Keratinocyte (primary cell): ENCODE measurements at regions not wholly inside any gene's neighbourhood (a gene's known extent, or its start where the extent isn't known, plus 50 kb on each side); places are given as distances from the start of the nearest gene placed in this dataset.

Source experiments
- DNase-seq: peaks from one replicate; pipeline ENCODE4 v3.0.0-alpha.2; 2011; ENCODE audit warnings: low read depth, missing footprints, low spot score
- FAIRE-seq: peaks from 2 replicates; lab custom pipeline; 2011; peaks lifted over from hg19 to GRCh38; lab: Jason Lieb, UNC
- H2AFZ ChIP-seq: 2 replicates; pipeline ENCODE4 v1.6.0; 2012; ENCODE audit warnings: low read length, control low read depth, inconsistent platforms; ENCODE audit not compliant: control insufficient read depth
- H3K27ac ChIP-seq: 2 replicates; pipeline ENCODE4 v1.5.1; 2011; ENCODE audit warnings: low read length; ENCODE audit not compliant: control insufficient read depth, insufficient read depth
- H3K27me3 ChIP-seq: 3 replicates; pipeline ENCODE4 v1.6.0; 2011; ENCODE audit warnings: low read length; ENCODE audit not compliant: control insufficient read depth, insufficient read depth; ENCODE audit errors: extremely low read depth
- H3K36me3 ChIP-seq, 2 experiments: 2 replicates in 1 of 2; 3 replicates in 1 of 2; pipeline ENCODE4 v1.5.1; 2011; ENCODE audit warnings: low read length in 2 of 2, mild to moderate bottlenecking in 1 of 2; ENCODE audit not compliant: control insufficient read depth in 2 of 2, insufficient read depth in 2 of 2; ENCODE audit errors: extremely low read depth in 1 of 2
- H3K4me1 ChIP-seq: 3 replicates; pipeline ENCODE4 v1.5.1; 2011; ENCODE audit warnings: low read length; ENCODE audit not compliant: control insufficient read depth, insufficient read depth; ENCODE audit errors: extremely low read depth
- H3K4me2 ChIP-seq: 3 replicates; pipeline ENCODE4 v1.6.0; 2011; ENCODE audit warnings: low read depth, low read length; ENCODE audit not compliant: control insufficient read depth, insufficient read depth; ENCODE audit errors: extremely low read depth
- H3K4me3 ChIP-seq, 3 experiments: fragments of 200-600 bp in 1 of 3; sonication (generic) in 1 of 3; 2 replicates in 2 of 3; 3 replicates in 1 of 3; pipeline ENCODE4 v1.5.1; 2011 to 2016; ENCODE audit warnings: low read length in 3 of 3, mild to moderate bottlenecking in 3 of 3, control low read depth in 2 of 3, inconsistent platforms in 1 of 3, low read depth in 1 of 3, mixed read lengths in 1 of 3, mixed run types in 1 of 3, moderate library complexity in 1 of 3; ENCODE audit not compliant: control insufficient read depth in 2 of 3, insufficient read depth in 2 of 3; ENCODE audit errors: extremely low read depth in 1 of 3
- H3K79me2 ChIP-seq: 2 replicates; pipeline ENCODE4 v1.6.0; 2012; ENCODE audit warnings: low read length; ENCODE audit not compliant: control insufficient read depth, insufficient read depth
- H3K9ac ChIP-seq: 3 replicates; pipeline ENCODE4 v1.6.0; 2011; ENCODE audit warnings: low read length; ENCODE audit not compliant: control insufficient read depth, insufficient read depth; ENCODE audit errors: extremely low read depth
- H3K9me1 ChIP-seq: 3 replicates; pipeline ENCODE4 v1.6.0; 2011; ENCODE audit warnings: low read length; ENCODE audit not compliant: control insufficient read depth, insufficient read depth; ENCODE audit errors: extremely low read depth
- H3K9me3 ChIP-seq: 2 replicates; pipeline ENCODE4 v1.5.1; 2012; ENCODE audit warnings: low read depth, low read length; ENCODE audit not compliant: control insufficient read depth
- H4K20me1 ChIP-seq: 3 replicates; pipeline ENCODE4 v1.6.0; 2011; ENCODE audit warnings: low read length; ENCODE audit not compliant: control insufficient read depth, insufficient read depth; ENCODE audit errors: extremely low read depth
- EZH2 ChIP-seq: IDR thresholded peaks from one replicate; pipeline ENCODE4 v1.6.1; 2012; ENCODE audit warnings: inconsistent platforms, mild to moderate bottlenecking, low read length, moderate library complexity
- dilution Hi-C: fragments of 300-500 bp; cut with MboI; formaldehyde crosslinking; loops from one replicate; pipeline ENCODE4 v1.7.0; 2020; ENCODE audit warnings: low sequenced_read_pairs; ENCODE audit not compliant: extremely low pct_ligation_motif_present
- TF ChIP-seq, protein P1 (sequence below), 3 experiments: IDR thresholded peaks in 1 of 3; conservative IDR thresholded peaks in 1 of 3; optimal IDR thresholded peaks in 1 of 3; 2 replicates in 2 of 3; 3 replicates in 1 of 3; pipeline versions ENCODE3 to v1.5.1; 2011; ENCODE audit warnings: low read length in 3 of 3, mild to moderate bottlenecking in 3 of 3, moderate library complexity in 2 of 3, control low read depth in 1 of 3, inconsistent platforms in 1 of 3; ENCODE audit not compliant: insufficient read depth in 2 of 3; ENCODE audit errors: extremely low read depth in 1 of 3

DNA sequence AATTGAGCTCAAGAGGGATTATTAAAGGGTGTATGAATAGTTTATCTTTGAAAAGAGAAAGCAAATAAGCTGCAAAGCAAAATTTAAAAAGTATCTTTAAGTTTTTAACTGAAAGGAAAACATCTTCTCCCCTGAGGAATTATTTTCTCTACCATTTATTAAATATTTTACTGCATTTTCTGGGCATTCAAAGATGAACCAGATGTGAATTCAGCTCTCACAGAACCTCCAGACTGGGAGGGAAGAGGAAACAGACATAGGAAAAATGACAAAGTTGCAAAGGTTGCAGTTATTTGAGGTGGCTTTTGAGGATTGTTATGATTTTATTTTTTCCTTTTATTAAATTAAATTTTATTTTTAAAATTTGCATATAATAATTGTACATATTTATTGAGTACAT lies 122.7 kb upstream of the SESN3 start:
- no peaks in the 10 kb centered on the region for H3K36me3 ChIP-seq
- H3K27me3 ChIP-seq, result no peaks in the 10 kb centered on the region
- FAIRE-seq, result no peak
- no peak overlapping the region for H2AFZ ChIP-seq
- H3K27ac ChIP-seq, result no peak overlapping the region
- no peaks in the 10 kb centered on the region for H3K79me2 ChIP-seq
- DNase-seq, result no peak
- H3K4me3 ChIP-seq, result no peak overlapping the region
- no peaks in the 10 kb centered on the region for H3K4me1 ChIP-seq
- dilution Hi-C loops, result no loop called here
- H4K20me1 ChIP-seq, result no peaks in the 10 kb centered on the region
- no peak overlapping the region for H3K9ac ChIP-seq
- TF ChIP-seq, protein P1, sequence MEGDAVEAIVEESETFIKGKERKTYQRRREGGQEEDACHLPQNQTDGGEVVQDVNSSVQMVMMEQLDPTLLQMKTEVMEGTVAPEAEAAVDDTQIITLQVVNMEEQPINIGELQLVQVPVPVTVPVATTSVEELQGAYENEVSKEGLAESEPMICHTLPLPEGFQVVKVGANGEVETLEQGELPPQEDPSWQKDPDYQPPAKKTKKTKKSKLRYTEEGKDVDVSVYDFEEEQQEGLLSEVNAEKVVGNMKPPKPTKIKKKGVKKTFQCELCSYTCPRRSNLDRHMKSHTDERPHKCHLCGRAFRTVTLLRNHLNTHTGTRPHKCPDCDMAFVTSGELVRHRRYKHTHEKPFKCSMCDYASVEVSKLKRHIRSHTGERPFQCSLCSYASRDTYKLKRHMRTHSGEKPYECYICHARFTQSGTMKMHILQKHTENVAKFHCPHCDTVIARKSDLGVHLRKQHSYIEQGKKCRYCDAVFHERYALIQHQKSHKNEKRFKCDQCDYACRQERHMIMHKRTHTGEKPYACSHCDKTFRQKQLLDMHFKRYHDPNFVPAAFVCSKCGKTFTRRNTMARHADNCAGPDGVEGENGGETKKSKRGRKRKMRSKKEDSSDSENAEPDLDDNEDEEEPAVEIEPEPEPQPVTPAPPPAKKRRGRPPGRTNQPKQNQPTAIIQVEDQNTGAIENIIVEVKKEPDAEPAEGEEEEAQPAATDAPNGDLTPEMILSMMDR (optimal IDR thresholded peaks at IDR 0.05 in 1 of 3, IDR thresholded peaks at IDR 0.05 in 1 of 3, conservative IDR thresholded peaks at IDR 0.05 in 1 of 3; ENCODE audit: extremely low read depth in 1 of 3, insufficient read depth in 2 of 3, low read length in 3 of 3), result no peak
- TF ChIP-seq EZH2, result no peak
- H3K4me2 ChIP-seq, result no peak overlapping the region
- H3K9me3 ChIP-seq, result no peaks in the 10 kb centered on the region
- no peaks in the 10 kb centered on the region for H3K9me1 ChIP-seq

DNA sequence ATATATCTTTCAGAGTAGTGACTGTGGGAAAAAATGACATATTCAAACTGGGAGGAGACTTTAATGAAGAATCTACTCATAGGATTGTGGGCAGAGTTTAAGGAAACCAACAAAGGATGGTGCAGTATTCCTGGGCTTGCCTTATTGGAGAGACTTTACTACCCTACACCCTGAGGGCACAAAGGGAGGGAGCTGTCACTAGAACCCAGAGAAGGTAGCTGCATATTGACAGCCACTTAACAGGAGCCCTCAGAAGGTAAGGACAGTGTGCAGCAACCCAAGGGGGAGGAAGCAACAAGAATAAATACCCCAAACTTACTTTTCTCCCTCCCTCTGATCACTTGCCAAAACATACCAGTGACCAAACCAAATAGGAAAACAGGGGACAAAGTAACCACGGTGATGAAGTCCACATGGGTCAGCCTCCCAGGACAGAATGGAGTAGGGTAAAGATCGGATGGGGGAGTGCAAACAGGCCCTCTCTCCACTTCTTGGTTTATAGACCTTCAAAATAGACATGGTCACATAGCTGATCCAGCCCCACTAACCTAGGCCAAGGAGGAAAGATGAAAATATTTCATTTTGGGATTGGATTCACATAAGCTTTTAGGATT lies 121.8 kb upstream of the SESN3 start:
- Histone ChIP-seq H3K36me3 (no peaks in the 10 kb centered on the region), H3K27ac (no peak overlapping the region), H3K9me3 (no peaks in the 10 kb centered on the region), H3K9ac (no peak overlapping the region), H3K9me1 (no peaks in the 10 kb centered on the region), H3K79me2 (no peaks in the 10 kb centered on the region), H3K4me3 (no peak overlapping the region), H2AFZ (no peak overlapping the region), H3K27me3 (no peaks in the 10 kb centered on the region), H3K4me2 (no peak overlapping the region), H3K4me1 (no peaks in the 10 kb centered on the region), H4K20me1 (no peaks in the 10 kb centered on the region)
- DNase-seq (no peak), FAIRE-seq (no peak)
- dilution Hi-C loops, result no loop called here
- TF ChIP-seq EZH2, result no peak
- TF ChIP-seq, protein P1 (optimal IDR thresholded peaks at IDR 0.05 in 1 of 3, IDR thresholded peaks at IDR 0.05 in 1 of 3, conservative IDR thresholded peaks at IDR 0.05 in 1 of 3; ENCODE audit: extremely low read depth in 1 of 3, insufficient read depth in 2 of 3, low read length in 3 of 3), result no peak
